BLaER1 treated with 17β-estradiol and CSF1 and Interleukin-3, amounts not matched to agents 10 nM and 100 nM (cell line): ENCODE measurements at regions not wholly inside any gene's neighbourhood (a gene's known extent, or its start where the extent isn't known, plus 50 kb on each side); places are given as distances from the start of the nearest gene placed in this dataset.

Experiments
- H3K27ac ChIP-seq, 11 experiments: shearing (Covaris generic); formaldehyde crosslinking; 2 replicates each; pipeline ENCODE4 v1.8.1; 2022
- H3K27me3 ChIP-seq, 11 experiments: shearing (Covaris generic); formaldehyde crosslinking; 2 replicates each; pipeline ENCODE4 v1.8.1; 2022
- H3K36me3 ChIP-seq, 11 experiments: shearing (Covaris generic); formaldehyde crosslinking; 2 replicates each; pipeline ENCODE4 v1.8.1; 2022
- H3K4me1 ChIP-seq, 10 experiments: shearing (Covaris generic); formaldehyde crosslinking; 2 replicates each; pipeline ENCODE4 v1.8.1; 2022
- H3K4me2 ChIP-seq, 11 experiments: shearing (Covaris generic); formaldehyde crosslinking; 2 replicates each; pipeline ENCODE4 v1.8.1; 2022
- H3K4me3 ChIP-seq, 10 experiments: shearing (Covaris generic); formaldehyde crosslinking; 2 replicates each; pipeline ENCODE4 v1.8.1; 2022
- H3K9ac ChIP-seq, 11 experiments: shearing (Covaris generic); formaldehyde crosslinking; 2 replicates each; pipeline ENCODE4 v1.8.1; 2022
- H3K9me3 ChIP-seq, 11 experiments: shearing (Covaris generic); formaldehyde crosslinking; replicated peaks in 1 of 11; 2 replicates each; pipeline ENCODE4 v1.8.1; 2022
- H4K20me1 ChIP-seq, 11 experiments: shearing (Covaris generic); formaldehyde crosslinking; 2 replicates each; pipeline ENCODE4 v1.8.1; 2022
- Cebpa-rat ChIP-seq, 11 experiments: shearing (Covaris generic); IDR thresholded peaks; 2 replicates each; pipeline ENCODE4 v1.8.1; 2022

DNA sequence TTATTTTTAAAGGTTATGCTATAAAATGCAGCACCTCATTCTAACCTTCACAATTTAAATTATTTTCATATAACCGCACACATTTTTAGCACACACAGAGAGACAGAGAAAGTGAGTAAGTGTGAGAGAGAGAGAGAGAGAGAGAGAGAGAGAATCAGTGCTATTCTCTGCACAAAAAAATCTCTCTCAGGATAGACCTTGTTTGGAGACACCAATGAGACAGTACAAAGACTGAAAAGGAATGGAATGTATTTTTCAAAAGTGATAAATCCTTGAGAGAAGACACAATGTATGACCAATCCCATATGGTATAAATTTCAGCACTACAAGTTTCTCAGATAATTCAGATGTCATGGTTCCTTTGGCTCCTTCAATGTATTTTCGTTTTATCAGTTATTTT, 132.1 kb upstream of the PCDH18 start:
- Histone ChIP-seq H3K9me3 (peaks cover 5 to 12% (median 7%) of the 10 kb centered on the region in 11 experiments; a peak in 14 of 22 replicates), H3K4me3 (no peak overlapping the region), H3K36me3 (no peaks in the 10 kb centered on the region), H3K4me1 (peaks cover 0 to 26% (median 0%) of the 10 kb centered on the region in 10 experiments; a peak in 3 of 20 replicates), H3K4me2 (peak overlapping the region in 2 of 11 experiments; percentile 10 to 62; a peak in 2 of 22 replicates), H3K27me3 (no peaks in the 10 kb centered on the region), H4K20me1 (peaks cover 0 to 3% (median 0%) of the 10 kb centered on the region in 11 experiments; a peak in 1 of 22 replicates), H3K27ac (peak overlapping the region in 2 of 11 experiments; percentile 18 to 23; a peak in 2 of 22 replicates), H3K9ac (no peak overlapping the region)
- no peak for TF ChIP-seq Cebpa-rat (IDR thresholded peaks at IDR 0.05)

DNA sequence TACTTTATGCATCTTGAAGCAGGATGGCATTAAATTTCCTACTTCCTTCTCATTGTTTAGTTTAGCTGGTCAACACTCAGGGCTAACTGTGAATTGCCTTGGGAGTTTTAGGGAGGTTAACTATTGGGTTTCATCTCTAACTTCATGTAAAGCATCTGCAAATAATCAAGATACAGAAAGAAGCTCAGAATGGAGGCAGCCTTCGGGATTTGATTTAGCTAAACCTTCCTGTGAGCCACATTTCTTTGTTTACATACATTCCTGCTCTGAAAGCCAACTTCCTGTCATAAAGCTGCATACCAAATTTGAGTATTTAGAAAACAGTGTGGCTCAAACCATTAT, 131.7 kb upstream of the PCDH18 start:
- peak overlapping the region in 2 of 11 experiments; percentile 18 to 23; a peak in 3 of 22 replicates for H3K27ac ChIP-seq
- no peak overlapping the region for H3K4me3 ChIP-seq
- no peaks in the 10 kb centered on the region for H3K27me3 ChIP-seq
- H3K4me1 ChIP-seq, result peaks cover 0 to 26% (median 0%) of the 10 kb centered on the region in 10 experiments; a peak in 3 of 20 replicates
- peak overlapping the region in 2 of 11 experiments; percentile 10 to 62; a peak in 3 of 22 replicates for H3K4me2 ChIP-seq
- H3K9me3 ChIP-seq, result peaks cover 5 to 12% (median 7%) of the 10 kb centered on the region in 11 experiments; a peak in 14 of 22 replicates
- no peaks in the 10 kb centered on the region for H3K36me3 ChIP-seq
- TF ChIP-seq Cebpa-rat (IDR thresholded peaks at IDR 0.05), result no peak
- H3K9ac ChIP-seq, result no peak overlapping the region
- H4K20me1 ChIP-seq, result peaks cover 0 to 3% (median 0%) of the 10 kb centered on the region in 11 experiments; a peak in 1 of 22 replicates

DNA sequence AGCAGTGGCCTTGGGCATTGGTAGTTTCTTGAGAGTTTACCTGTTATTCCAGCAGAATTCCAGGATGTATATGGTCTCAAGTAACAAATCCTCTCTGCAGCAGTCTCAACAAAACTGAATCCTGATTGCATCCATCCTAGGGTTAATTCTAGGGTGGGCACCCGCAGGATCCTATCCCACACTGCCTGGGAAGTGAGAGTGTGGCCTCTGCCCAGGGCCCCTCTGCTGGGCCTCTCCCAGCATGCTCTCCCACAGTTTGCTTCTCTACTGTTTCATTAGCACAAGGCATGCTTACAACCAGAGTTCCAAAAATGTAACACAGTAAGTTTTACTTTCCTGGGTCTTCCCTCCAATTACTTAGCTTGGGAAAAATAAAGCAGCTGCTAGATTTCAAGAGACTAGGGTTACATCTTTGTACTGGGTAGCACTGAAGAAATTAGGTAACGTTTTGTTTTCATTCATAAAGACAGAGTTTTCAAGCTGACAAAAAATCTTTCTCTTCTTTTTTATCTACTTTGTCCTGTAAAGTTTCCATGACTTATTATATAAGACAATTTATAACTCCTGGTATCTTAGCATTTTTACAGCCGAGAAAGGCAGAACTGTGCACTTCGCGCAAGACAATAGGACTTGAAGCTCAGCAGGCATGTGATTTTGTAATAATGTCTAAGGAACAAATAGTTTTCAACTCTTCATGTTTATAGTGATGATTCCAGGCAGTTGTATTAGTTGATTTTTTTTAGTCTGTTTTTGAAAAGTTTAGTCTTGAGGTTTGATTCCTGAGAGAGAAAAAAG, 131.2 kb upstream of the PCDH18 start:
- peak overlapping the region in 1 of 11 experiments; percentile 23; a peak in 3 of 22 replicates for H3K27ac ChIP-seq
- H3K4me2 ChIP-seq, result peak overlapping the region in 2 of 11 experiments; percentile 10 to 62; a peak in 2 of 22 replicates
- no peak overlapping the region for H3K4me3 ChIP-seq
- peaks cover 5 to 12% (median 7%) of the 10 kb centered on the region in 11 experiments; a peak in 14 of 22 replicates for H3K9me3 ChIP-seq
- H3K4me1 ChIP-seq, result peaks cover 0 to 30% (median 0%) of the 10 kb centered on the region in 10 experiments; a peak in 3 of 20 replicates
- H3K36me3 ChIP-seq, result no peaks in the 10 kb centered on the region
- H4K20me1 ChIP-seq, result peaks cover 0 to 3% (median 0%) of the 10 kb centered on the region in 11 experiments; a peak in 1 of 22 replicates
- no peak overlapping the region for H3K9ac ChIP-seq
- H3K27me3 ChIP-seq, result no peaks in the 10 kb centered on the region
- no peak for TF ChIP-seq Cebpa-rat (IDR thresholded peaks at IDR 0.05)

DNA sequence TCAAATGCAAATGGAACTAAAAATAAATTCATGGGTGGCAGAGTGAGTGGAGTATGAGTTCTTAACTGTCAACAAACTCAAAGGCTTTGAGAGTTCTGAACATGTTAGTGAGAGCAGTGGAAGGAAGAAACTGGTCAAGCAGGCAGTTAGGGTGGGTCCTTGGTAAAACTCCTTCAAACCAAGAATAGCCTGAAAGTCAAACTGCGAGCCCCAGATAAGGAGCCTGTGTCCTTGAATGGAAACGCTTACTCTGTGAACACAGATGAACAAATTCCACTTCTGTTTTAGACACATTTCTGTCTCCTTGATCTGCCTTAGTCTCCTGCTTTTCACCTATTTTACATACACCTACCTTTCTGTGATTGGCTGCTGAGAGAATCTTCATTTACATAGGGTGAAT, 129.4 kb upstream of the PCDH18 start:
- Histone ChIP-seq H3K9ac (no peak overlapping the region), H3K9me3 (peaks cover 5 to 12% (median 7%) of the 10 kb centered on the region in 11 experiments; a peak in 14 of 22 replicates), H3K4me1 (peaks cover 0 to 48% (median 0%) of the 10 kb centered on the region in 10 experiments; a peak in 4 of 20 replicates), H3K27me3 (no peaks in the 10 kb centered on the region), H3K36me3 (no peaks in the 10 kb centered on the region), H3K4me3 (no peak overlapping the region), H3K27ac (no peak overlapping the region), H4K20me1 (peaks cover 0 to 3% (median 0%) of the 10 kb centered on the region in 11 experiments; a peak in 1 of 22 replicates), H3K4me2 (no peak overlapping the region)
- no peak for TF ChIP-seq Cebpa-rat (IDR thresholded peaks at IDR 0.05)

DNA sequence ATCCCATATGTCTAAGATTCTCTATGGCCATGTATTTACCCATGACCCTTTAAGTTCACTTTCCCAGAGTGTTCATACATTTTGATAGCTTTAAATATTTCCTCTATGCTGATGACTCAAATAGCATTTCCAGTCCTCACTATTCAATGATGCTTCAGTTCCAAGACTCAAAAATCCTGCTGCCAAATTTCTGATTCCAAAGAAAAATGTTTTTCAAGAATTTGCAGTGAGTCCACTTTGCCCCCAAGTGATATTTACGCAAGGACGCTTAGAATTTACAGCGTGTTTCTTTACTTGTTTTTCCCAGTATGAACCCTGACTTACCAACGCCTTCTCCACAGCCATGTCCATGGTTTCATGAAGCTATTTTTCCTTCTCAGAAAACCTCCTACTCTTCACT, 127.9 kb upstream of the PCDH18 start:
- Histone ChIP-seq H3K27ac (no peak overlapping the region), H4K20me1 (no peaks in the 10 kb centered on the region), H3K36me3 (no peaks in the 10 kb centered on the region), H3K27me3 (no peaks in the 10 kb centered on the region), H3K4me1 (peaks cover 0 to 59% (median 0%) of the 10 kb centered on the region in 10 experiments; a peak in 4 of 20 replicates), H3K9me3 (peaks cover 5 to 12% (median 7%) of the 10 kb centered on the region in 11 experiments; a peak in 14 of 22 replicates), H3K4me3 (no peak overlapping the region), H3K9ac (no peak overlapping the region), H3K4me2 (no peak overlapping the region)
- no peak for TF ChIP-seq Cebpa-rat (IDR thresholded peaks at IDR 0.05)

DNA sequence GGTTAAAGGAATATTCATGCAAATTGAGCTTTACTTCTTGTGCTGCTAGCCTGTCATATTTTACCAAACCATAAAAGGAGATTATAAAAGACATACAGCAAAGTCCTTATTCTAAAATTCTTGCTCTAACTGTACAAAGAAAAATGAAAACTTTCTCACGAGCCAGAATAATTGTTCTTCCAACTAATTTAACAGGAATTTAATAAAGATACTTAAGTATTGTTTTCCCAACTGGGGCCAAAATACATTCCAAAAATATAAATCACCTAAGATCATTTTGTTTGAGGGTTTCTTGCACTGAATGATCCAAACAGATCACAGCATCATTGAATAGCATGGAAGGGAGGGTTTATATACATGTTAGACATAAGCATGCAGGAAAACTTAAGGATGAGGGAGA, 127.1 kb upstream of the PCDH18 start:
- Histone ChIP-seq H3K4me3 (no peak overlapping the region), H3K36me3 (no peaks in the 10 kb centered on the region), H4K20me1 (no peaks in the 10 kb centered on the region), H3K27me3 (no peaks in the 10 kb centered on the region), H3K27ac (no peak overlapping the region), H3K4me2 (no peak overlapping the region), H3K9ac (no peak overlapping the region), H3K9me3 (peaks cover 5 to 12% (median 7%) of the 10 kb centered on the region in 11 experiments; a peak in 14 of 22 replicates), H3K4me1 (peaks cover 0 to 59% (median 0%) of the 10 kb centered on the region in 10 experiments; a peak in 4 of 20 replicates)
- TF ChIP-seq Cebpa-rat (IDR thresholded peaks at IDR 0.05), result no peak

DNA sequence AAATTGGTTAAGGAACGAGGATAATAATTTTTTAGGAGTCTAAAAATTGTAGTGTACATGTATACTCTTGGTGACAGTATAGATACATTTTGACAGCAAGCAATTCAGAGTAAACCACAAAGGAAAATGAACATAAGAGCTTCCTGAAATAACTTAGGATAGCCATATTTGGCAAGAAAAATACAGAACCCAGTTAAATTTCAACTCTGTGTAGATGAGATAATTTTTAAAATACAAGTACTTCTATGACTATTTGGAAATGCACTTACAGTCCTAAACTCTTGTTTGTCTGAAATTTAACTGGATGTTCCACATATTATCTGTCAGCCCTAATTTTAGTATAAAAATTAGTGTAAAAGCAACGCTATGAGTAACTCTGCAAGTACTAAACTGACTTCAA, 124.4 kb upstream of the PCDH18 start:
- Histone ChIP-seq H3K27me3 (no peaks in the 10 kb centered on the region), H3K27ac (no peak overlapping the region), H3K9ac (no peak overlapping the region), H4K20me1 (no peaks in the 10 kb centered on the region), H3K9me3 (peaks cover 0 to 4% (median under 1%) of the 10 kb centered on the region in 11 experiments; a peak in 5 of 22 replicates), H3K4me1 (peaks cover 0 to 51% (median 0%) of the 10 kb centered on the region in 10 experiments; a peak in 4 of 20 replicates), H3K36me3 (no peaks in the 10 kb centered on the region), H3K4me2 (peak overlapping the region in 2 of 11 experiments; percentile 50 to 69; a peak in 4 of 22 replicates), H3K4me3 (no peak overlapping the region)
- no peak for TF ChIP-seq Cebpa-rat (IDR thresholded peaks at IDR 0.05)

DNA sequence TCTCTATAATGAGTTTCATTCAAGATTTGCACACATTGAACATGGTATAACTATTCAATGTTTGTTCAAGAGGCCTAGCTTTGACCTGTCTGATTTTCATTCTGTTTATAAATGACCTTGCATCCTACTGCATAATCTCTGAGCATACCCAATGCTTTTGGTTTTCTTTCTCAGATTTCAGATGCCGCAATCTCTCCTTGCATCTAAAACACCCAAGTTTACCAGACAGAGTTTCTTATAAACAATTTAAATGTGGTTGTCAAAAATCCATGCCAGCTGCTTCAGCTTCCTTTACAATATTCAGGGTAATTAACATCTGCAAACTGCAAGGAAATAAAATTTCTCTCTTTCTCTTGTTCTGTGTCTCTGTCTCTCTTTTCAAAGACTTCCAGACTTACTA, 123.0 kb upstream of the PCDH18 start:
- peaks cover 0 to 51% (median 0%) of the 10 kb centered on the region in 10 experiments; a peak in 4 of 20 replicates for H3K4me1 ChIP-seq
- TF ChIP-seq Cebpa-rat (IDR thresholded peaks at IDR 0.05), result no peak
- H3K36me3 ChIP-seq, result no peaks in the 10 kb centered on the region
- peak overlapping the region in 1 of 11 experiments; percentile 69; a peak in 1 of 22 replicates for H3K4me2 ChIP-seq
- peak overlapping the region in 1 of 11 experiments; percentile 6; a peak in 1 of 22 replicates for H3K27ac ChIP-seq
- no peaks in the 10 kb centered on the region for H4K20me1 ChIP-seq
- no peak overlapping the region for H3K9ac ChIP-seq
- no peaks in the 10 kb centered on the region for H3K27me3 ChIP-seq
- H3K4me3 ChIP-seq, result no peak overlapping the region
- no peaks in the 10 kb centered on the region for H3K9me3 ChIP-seq

DNA sequence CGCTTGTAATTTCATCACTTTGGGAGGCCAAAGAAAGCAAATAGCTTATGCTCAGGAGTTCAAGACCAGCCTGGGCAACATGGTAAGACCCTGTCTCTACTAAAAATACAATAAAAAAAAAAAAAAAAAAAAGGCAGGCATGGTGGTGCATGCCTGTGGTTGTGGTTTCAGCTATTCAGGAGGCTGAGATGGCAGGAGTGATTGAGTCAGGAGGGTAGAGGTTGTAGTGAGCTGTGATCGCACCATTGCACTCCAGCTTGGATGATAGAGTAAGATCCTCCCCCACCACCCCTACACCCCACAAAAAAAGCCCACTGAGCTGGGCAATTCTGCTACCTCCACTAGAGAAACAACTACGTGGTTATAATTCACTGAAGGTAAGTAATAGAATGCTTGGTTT, 118.8 kb upstream of the PCDH18 start:
- Histone ChIP-seq H3K4me3 (no peak overlapping the region), H3K27ac (no peak overlapping the region), H3K9ac (no peak overlapping the region), H3K27me3 (no peaks in the 10 kb centered on the region), H3K4me1 (peaks cover 0 to 28% (median 0%) of the 10 kb centered on the region in 10 experiments; a peak in 4 of 20 replicates), H3K9me3 (no peaks in the 10 kb centered on the region), H3K36me3 (0 out of 22 replicates have a peak, but pooled peaks cover 0 to 3% (median 0%) of the 10 kb centered on the region in 11 experiments), H3K4me2 (no peak overlapping the region), H4K20me1 (no peaks in the 10 kb centered on the region)
- TF ChIP-seq Cebpa-rat (IDR thresholded peaks at IDR 0.05), result no peak
